ENCODE measurements at regions not wholly inside any gene's neighbourhood (a gene's known extent, or its start where the extent isn't known, plus 50 kb on each side); places are given as distances from the start of the nearest gene placed in this dataset.
"Not testable (repeated sequence)": the region's sequence is repeated elsewhere in the genome, so short reads cannot be mapped to it uniquely, and the experiment has no call there.

DNA sequence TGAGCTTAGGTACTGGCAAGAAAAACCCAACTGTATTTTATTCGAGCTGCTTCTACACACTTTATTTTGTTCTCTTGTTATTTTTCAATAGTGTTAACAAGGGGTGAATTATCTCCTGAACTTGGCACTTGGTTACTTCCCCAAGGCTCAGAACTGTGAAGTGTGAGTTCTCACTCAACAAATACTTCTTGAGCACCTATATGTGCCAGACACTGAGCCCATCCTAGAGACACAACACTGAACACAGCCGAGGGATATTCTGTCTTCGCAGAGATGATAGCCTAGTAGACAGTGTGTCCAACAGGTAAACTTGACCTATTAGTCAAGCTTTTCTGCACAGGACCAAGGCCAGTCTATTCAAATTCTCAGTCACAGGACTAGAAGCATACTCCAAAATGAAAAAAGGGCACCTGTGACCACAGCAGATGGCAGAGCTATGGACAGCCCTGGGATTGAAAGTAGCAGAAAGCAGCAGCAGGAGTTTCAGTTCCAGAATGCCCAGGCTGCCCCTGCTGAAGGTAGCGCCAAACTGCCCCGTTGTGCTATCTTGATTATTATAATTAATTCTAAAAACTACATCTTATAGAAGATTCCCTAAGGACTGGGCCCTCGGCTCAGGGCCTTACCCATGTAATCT, 77.8 kb upstream of the TAB2 start:
- DNase-seq (ENCODE audit: low spot score), result no peak

DNA sequence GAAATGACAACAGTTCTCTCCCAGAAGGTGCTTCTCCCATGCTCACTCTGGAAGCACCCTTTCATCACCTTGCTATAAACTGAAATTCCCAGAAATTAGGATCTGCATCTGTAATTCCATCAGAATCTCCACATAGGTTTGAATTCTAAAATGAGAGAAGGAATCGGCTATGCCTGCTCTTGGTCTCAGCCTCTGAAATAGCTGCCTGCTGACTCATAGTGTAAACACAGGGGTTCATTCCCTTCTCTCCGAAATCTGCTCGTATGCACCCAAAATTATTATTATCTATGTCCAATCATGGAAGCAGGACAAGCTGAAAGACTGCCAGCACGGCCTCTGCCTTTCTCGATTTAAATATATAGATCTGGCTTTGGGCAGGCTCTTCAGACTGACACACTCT, 74.6 kb upstream of the TAB2 start:
- DNase-seq (ENCODE audit: low spot score), result no peak

DNA sequence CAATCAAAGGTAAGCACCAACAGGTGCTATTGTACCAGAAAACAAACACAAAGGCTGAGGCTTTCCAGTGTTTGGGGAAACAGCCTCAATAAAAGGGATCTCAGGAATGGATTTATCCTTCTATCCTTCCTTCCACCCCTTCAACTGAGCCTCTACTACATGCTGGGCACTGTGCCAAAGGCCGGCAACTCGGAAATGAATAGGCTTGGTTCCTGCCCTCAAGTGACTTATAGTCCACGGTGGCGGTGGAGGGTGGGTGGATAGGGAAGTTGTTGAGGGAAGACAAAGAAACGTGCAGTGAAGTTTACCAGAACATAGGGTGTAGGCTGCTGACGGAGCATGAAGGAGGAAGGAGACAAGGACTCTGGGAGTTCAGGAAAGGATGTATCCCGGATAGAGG, 73.4 kb upstream of the TAB2 start:
- no peak for DNase-seq (ENCODE audit: low spot score)

DNA sequence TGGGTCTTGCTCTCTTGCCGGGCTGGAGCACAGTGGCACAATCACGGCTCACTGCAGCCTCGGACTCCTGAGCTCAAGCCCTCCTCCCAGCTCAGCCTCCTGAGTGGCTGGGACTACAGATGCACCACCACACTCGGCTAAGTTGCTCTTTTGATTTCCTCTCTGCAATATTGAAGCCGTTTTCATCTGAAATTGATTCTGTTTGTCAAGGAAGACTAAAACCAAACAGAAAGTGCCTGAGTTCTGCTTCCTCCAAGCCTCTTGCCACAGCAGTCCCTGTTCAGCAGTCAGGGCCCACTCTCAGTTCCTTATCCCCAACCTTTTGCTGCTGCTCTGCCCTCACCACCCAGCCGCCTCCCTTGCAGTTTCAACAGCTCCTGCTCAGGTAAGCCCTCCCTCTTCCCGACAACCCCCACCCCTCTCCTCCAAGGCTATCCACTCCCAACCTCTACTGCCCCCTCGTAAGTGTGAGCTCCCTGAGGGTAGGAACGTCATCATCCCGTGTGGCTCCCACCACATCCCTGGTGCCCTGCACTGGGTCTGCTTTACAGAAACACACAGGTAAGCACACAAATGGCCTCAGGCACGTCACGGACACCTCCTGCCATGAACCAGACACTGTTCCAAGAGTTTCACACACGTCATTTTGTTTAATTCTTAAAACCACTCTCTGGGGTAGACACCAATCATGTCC, 70.7 kb upstream of the TAB2 start:
- DNase-seq (ENCODE audit: low spot score), result no peak

DNA sequence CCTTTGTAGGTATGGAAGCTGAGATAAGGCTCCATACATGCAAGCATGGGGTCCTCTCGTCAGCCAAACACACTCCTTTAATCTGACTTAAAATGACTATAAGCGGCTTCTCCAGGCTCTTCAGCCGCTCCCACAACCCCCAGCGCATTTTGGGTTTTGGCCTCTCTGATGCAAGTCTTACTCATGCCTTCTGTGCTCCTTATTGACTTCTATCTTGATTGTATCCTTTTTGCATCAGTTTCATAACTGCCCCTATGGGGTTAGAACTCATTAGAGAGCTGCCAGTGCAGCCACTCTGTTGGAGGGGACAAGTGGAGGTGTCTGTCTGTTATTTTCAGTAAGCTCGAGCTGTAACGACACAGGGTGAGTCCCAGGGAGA, 70.1 kb upstream of the TAB2 start:
- DNase-seq (ENCODE audit: low spot score), result no peak

DNA sequence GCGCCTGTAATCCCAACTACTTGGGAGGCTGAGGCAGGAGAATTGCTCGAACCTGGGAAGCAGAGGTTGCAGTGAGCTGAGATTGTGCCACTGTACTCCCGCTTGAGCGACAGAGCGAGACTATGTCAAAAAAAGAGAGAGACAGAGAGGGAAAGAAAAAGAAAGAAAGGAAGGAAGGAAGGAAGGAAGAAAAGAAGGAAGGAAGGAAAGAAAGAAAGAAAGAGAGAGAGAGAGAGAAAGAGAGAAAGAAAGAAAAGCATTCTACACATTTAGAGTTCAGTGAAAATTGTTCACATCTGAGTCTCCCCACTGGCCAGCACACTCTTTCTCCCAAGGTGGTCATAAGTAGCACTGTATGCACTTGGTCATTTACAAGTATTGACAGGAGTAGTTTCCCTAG, 69.2 kb upstream of the TAB2 start:
- DNase-seq (ENCODE audit: low spot score), result not testable (repeated sequence)

DNA sequence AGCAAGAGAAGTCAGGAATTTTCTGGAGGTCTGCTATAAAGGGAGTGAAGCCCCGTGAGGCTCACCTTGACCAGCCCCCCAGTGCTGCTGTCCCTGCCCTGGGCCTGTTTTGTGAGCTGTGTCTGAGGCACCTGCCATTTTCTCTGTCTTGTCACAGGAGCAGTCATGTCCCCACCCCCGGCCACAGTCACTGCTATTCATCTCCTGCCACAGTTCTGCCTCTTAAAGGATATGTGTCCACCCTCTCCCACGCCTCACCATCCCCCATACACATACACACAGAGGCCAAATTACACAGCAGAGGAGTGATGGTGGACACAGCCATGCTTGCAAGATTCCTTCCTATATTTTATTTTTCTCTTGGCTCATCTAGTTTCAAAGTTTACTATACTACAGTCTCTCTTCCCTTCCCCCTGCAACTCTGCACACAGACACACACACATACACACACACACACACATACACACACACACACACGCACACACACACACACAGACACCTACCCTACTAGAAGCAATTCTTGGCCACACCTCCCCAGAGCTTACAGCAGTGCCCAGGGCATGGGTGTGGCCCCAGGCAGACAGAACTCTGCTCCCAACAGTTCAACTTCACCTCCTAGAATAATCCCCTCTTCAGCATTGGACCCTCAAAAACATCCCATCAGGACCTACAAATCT, 68.7 kb upstream of the TAB2 start:
- no peak for DNase-seq (ENCODE audit: low spot score)

DNA sequence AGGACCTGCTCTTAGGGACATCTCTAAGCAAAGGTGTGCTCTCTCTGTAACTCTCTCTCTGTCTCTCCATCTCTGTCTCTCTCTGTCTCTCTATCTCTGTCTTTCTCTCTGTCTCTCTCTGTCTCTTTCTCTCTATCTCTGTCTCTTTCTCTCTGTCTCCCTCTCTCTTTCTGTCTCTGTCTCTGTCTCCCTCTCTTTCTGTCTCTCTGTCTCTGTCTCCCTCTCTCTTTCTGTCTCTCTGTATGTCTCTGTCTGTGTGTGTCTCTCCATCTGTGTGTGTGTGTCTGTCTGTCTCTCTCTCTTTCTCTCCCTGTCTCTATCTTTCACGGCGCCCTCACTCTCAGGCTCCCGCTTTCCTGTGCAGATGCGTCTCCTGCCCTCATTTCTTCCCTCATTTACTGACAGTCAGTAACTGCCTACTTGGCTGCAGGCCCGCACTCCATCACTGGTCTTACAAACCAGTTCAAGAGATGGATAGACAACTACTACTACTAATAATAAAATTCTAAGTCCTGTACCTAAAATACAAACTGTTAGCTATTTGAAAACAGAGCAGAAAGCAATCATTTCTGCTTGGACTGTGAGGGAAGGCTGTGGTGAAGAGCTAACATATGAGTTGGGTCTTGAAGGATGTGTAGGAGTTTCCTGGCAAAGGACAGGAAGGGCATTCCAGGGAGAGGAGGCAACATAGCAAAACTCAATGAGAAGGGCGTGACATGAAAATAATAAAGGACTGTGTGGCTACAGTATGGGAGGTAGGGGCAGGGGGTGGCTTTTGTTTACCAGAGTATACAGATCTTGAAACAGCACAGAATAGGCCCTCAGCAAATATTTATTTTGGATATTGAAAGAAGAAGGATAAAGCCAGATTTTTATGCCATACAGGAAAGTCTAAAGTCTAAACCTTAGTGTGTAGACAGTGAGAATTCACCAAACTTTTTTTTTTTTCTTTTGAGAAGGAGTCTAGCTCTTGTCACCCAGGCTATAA, 67.8 kb upstream of the TAB2 start:
- no peak for DNase-seq (ENCODE audit: low spot score)

DNA sequence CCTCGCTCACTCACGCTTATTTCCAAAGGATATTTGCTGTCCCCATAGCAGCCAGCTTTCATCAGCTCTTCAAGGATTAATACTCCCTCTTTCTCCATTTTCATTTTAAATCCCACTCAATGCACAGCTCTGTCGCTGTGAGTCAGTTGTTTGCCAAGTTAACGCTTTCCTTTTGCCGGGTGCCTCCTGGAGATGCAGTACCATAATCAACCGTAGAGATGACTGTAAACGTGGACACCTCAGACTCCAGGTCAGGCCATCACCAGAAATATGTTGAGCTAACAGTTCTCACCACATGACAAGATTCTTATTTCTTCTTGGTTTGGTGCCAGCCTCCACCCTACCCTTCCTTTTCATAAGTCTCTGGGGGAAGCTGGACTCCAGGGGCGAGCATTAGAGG, 66.6 kb upstream of the TAB2 start:
- no peak for DNase-seq (ENCODE audit: low spot score)

DNA sequence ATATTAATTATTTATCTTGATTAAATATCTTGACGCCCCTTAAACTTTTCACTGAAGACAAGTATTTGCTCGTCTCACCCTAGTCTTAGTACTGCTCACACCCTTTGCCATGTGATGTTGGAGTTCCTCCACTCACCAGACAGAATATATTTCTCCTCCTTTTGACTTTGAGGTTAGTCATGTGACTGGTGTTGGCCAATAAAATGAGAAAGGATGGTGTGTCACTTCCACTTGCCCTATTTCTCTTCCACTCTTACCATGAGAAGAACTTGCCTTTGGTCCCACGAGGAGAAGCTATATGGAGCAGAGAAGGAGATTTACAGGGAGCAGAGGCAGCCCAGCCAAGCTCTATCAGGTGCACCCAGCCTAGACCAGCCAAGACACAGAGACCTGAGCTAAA, 64.9 kb upstream of the TAB2 start:
- no peak for DNase-seq (ENCODE audit: low spot score)

DNA sequence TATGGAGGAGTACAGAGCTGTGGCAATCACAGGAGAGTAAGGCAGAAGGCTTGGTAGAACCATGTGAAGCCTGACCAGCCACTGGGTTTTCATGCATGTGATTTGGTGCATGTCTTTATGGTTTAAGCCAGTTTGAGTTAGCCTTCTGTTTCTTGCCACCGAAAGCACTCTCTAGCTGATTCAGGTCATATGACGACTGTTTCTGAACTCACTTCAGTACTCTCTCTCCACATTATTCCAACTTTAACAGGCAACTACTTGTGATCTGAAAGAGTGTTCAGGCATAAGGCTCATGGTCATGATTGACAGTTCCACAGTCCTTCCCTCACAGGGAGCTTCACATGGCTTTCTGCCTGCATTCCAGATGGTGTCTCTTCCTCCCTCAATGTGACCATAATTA, 63.3 kb upstream of the TAB2 start:
- no peak for DNase-seq (ENCODE audit: low spot score)

DNA sequence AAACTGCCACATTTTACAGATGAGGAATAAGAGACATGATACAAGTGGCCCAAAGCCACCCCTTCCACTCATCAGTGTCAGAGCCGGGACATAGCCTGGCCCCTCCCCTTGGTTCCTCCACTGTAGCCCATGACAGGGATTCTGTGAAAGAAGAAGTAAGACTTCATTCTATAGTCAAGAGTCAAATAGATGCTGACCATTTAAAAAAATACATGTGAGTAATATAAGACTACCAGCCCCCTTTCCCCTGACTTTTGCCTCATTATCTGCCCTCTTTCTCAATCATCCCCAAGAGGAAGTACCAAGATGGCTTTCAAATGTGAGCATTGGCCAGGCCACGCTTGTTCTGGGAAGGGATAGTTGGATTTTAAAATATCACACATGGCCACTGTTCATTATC, 57.8 kb upstream of the TAB2 start:
- no peak for DNase-seq (ENCODE audit: low spot score)

DNA sequence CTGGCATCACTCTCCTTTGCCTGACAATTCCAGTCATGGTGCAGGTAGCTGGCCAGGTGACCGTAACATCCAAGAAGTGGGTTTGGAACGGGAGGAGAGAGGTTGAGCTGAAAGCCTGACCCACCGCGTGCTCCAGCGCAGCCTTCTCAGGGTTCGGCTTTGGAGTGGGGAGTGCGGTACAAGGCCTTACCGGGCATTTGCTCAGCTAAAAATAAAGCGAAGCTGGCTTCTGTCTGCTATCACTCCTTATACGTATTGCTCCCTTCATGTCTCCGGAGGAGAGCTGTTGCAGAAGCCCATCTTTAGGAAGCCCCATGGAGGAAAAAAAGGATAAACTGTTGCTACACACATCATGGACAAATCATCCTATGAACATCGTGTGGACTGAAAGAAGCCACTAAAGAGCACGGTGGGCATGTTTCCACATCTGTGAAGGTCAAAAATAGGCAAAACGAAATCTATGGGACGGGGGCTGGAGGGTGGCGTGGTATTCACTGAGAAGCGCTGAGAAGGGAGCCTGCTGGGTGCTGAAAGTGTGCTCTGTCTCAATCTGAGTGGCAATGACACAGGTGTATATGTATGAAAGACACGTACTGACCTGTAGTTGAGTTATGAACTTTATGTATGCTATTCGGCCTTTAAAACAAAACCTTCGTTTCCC, 57.2 kb upstream of the TAB2 start:
- DNase-seq (ENCODE audit: low spot score), result no peak

DNA sequence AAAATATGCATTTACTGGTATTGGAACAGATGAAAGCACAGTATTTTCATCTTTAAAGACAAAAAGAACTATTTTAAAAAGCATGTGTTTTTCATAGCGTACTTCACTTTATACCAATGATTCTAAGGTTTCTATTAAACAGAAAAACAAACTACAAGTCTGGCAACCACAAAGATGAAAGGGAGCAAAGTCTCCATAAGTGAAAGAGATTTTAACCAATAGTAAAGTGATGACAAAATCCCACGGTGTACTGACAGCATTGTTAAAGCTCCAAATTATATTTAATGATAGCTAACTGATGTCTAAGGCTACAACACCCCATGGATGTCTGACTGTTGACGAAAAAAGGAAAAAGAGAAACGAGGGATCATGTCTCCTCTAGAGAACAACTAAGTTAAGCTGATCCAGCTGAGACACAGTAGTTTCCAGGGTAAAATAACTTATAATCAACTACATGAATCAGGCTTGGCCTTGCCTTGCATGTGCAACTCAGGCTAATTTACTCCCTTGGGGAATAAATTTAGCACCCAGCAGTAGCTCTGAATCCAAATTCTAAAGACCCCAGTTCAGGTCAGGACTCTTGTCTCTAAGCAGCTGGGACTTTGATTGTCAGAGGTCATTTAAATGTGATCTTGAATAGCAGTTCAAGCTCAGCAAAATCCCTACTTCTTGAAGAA, 56.0 kb upstream of the TAB2 start:
- DNase-seq (ENCODE audit: low spot score), result no peak

DNA sequence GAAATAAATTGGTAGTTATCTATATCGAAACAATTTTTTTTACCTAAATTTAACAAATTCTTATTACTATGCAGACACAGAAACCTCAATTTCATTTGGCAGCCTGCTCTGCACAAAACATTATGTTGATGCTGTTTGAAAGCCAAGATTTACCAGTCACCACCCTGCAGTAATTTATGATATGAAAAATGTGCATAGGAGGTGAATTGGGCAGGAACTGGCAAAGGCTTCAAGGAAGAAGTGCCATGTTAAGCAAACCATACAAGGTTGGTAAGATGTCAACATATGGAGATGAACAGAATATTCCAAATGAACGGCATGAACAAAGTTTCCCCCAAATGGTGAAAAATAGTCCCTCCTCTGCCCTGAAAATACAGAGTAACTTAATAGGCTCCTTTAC, 54.2 kb upstream of the TAB2 start:
- DNase-seq (ENCODE audit: low spot score), result no peak

DNA sequence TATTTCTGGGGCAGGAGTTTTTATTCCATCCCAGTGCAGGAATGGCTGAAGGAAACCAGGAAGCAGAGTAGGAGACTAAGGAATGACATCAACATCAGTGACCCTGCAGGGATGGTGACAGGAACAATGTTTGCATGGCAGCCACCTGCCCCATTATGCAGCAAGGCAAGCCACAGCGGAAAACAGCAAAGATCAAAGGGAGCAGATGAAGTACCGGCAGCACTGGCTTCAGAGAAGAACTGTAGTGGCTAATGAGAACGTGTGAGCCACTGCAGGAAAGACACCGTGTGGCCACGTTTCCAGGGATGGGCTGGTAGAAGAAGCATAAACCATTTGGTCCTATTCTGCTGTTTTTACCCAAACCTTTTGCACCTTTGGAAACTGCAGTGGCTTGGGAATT, 52.9 kb upstream of the TAB2 start:
- DNase-seq (ENCODE audit: low spot score), result no peak

DNA sequence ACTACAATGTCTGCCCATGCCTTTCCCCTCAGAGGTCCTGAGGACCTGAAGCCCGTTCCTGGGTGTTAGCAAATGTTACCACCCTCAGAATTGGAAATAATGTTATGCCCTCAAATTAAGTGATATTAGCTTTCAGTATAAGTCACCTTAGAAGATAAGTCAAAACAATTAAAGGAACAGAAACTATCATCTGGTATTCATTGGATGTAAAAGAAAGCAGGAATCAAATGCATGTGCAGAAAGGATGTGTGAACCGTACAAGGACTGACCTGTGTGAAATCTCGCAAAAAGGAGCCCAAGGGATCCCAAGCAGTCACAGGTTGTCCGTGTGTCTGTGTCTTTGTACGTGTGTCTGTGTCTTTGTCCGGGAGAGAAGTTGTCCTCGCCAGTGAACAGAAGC, 51.6 kb upstream of the TAB2 start:
- DNase-seq (ENCODE audit: low spot score), result no peak

DNA sequence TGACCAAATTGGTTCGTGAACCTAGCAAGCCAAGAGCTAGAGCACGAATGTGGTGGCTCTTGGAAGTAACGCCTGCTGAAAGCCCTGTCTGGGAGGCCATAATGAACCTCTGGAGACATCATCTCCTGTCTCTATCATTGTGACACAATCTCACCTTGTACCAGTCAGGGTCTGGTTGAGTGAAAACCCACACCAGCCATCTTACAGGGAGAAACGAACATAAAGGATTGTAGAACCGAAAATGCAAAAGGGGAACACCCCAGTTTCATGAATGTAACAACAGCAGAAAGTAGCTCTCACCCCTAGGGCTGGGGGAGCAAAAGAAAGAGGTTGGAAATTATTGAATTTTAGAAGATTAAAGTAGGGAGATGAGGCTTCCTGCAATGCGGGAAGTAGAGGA, 50.9 kb upstream of the TAB2 start:
- DNase-seq (ENCODE audit: low spot score), result no peak

DNA sequence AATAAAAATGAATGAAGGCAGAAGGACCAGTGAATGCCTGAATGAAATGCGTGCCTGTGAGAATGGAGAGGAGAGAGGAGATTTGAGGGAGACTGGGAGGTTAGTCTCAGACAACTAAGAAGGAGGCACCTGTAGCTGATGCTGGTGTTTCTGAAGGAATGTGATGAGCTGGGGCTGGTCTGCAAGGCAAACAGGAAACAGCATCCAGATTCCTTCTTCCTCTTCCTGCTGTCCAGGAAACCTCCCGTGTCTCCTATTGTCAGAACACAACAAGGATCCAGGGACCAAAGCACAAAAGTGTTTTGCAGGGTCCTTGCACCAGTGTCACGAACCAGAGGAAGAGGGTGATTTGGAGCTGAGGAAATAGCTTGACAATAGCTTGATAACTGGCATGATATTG, 50.4 kb upstream of the TAB2 start:
- no peak for DNase-seq (ENCODE audit: low spot score)

DNA sequence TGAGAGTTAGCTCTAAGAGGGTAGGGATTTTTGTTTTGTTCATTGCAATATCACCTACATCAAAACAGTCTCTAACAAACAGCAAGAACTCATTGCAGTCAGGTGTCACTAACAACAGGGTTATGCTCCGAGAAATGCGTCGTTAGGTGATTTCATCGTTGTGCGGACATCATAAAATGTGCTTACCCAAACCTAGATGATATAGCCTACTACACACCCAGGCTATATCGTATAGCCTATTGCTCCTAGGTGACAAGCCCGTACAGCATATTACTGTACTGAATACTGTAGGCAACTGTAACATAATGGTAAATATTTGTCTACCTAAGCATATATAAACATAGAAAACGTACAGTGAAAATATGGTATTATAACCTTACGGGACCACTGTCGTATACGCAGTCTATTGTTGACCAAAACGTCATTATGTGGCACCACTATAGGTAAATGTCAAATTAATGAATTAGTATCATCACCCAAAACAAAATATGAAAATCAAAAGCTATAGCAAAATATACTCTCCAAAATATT, 49.9 kb upstream of the TAB2 start:
- no peak for DNase-seq (ENCODE audit: low spot score)

All from hepatic stellate cell (primary cell).